NCI-H2081 (cell line): ENCODE measurements at regions not wholly inside any gene's neighbourhood (a gene's known extent, or its start where the extent isn't known, plus 50 kb on each side); places are given as distances from the start of the nearest gene placed in this dataset.
A peak's percentile ranks its signal among the peaks of the same experiment; 100 is the strongest.
"Not testable (repeated sequence)": the region's sequence is repeated elsewhere in the genome, so short reads cannot be mapped to it uniquely, and the experiment has no call there.

ENCODE experiments used
- DNase-seq, 2 experiments: peaks; one replicate each; lab custom pipeline; 2025; lab: John Stamatoyannopoulos, UW

GRCh38 chr5:83001796-83002381, 75.3 kb downstream of the TMEM167A start:
- DNase-seq = no peak

- DNase-seq = no peak
Observed at GRCh38 chr5:83000922-83001321, 76.3 kb downstream of the TMEM167A start.

DNA sequence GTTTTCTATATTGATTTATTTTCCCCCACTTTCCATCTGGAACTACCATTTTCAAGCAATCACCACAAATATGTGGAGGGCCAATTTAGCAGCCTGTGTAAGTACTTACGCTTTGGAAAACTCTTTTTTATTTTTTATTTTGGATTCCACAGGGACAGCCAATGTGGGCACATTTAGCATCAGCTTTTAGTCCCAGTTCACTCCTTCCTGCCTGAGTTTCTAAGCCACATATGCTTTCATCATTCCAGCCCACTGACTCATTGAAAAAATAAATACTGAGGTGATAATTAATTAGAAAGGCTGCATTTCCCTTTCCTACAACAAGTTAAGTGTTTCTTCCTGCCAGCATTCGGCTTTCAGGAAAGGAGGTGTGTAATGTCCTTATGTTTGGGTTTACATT, 76.8 kb downstream of the TMEM167A start:
- no peak for DNase-seq

DNA sequence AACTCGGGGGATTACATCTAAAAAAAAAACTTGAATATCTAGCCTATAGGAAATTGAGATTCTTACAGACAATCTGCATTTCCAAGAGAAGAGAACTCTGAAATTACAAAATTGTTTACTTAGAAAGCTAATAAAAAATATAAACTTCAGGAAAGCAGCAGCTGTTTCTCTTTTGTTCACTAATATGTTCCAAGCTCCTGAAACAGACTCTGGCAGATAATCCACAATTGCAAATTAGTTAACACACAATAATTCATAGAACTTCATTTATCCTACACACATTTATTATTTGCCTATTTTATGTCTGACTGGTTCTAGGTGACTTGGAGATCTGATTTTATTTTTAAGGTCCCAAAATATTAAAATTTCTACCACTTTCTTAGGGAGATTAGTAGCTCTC, 83.8 kb downstream of the TMEM167A start:
- no peak for DNase-seq

DNA sequence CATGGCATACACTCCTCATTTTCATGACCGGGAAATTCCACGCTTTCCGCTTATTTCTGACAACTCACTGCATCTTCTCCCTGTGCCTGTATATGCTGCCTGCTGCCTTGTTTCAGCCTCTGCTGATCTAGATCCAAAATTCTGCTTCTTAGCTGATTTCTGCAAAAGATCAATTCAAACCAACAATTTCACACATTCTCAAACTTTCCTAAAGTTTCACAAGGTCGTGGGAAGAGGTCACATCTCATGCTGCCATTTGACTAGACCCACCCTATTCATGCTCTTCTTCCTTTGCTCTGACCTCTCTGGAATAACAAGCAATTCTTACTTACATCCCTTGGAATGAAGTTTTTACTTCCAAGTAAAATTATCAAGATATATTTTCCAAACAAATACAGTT, 84.5 kb downstream of the TMEM167A start:
- DNase-seq = no peak

GRCh38 chr5:82991678-82992323, 85.4 kb downstream of the TMEM167A start:
- no peak for DNase-seq

DNA sequence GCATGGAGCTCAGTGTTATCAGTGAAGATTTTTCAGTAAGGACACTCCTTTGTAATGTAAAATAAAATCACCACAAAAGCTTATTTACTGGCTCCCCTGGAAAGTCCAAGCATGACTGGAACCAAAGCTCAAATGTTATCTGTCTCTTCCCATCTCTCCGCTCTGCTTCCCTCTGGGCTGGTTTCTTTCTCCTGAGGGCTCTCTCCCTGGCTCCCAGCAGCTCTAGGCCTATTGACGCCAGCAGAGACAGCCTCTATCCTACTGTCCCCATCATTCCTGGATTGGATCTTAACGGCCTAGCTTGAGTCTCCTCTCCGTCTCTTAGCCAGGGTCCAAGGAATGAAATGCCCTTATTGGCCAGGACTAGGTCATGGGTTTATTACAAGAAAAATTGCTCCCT, 86.1 kb downstream of the TMEM167A start:
- no peak for DNase-seq

DNA sequence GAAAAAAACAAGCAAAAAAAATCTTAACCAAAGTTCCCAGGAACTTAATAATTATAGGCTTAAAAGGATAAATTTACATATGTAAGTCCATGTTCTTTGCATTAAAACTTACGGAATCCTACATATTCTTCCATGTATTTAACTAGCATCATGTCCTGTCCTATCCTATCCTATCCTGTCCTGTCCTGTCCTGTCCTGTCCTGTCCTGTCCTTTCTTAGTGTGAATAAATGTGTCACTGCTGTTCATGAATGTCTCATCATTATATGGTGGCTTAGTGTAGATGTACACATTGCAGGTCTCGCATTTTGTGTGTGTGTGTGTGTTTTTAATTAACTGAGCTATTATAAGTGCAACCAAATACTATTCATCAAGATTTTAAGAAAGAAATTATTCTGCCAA, 90.0 kb downstream of the TMEM167A start:
- no peak for DNase-seq

DNA sequence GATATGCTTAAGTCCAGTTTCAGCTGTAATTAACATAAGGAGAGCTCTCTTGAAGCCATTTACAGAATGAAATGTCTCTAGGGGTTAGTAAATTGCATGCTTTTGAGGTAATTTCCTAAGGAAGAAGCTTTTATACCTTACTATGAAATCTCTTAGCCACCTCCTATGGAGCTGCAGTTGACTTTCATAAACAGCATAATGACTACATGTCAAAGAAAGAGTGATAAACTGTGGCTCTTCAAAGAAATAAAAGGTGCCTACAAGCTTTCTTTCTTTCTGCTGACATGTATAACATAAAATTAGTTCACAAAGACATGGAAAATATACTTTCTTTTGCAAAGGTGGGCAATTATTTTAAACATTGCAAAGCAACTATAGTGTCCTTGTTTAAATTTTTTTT, 90.8 kb downstream of the TMEM167A start:
- peak; percentile 41 to 76 for DNase-seq

DNA sequence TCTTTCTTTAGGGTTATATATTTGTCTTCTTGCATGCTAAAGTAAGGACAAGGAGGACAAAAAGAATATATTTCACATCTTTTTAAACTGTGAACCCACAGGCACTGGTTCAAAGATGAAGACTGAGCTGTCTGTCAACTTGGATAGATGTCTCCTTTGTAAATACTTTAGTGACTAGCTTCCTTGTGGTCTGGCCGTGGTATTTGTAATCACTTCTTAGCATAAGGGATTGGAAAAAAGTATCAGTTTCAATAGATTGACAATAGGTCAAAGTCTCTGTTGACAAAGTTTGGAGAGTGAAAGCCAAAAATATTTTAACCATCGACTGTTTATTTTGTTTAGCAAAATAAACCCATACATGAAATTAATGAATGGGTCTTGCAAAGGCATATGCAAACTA, 91.4 kb downstream of the TMEM167A start:
- DNase-seq = no peak

GRCh38 chr5:82984786-82985735, 92.1 kb downstream of the TMEM167A start:
- DNase-seq = no peak

GRCh38 chr5:82982846-82983245, 94.3 kb downstream of the TMEM167A start:
- DNase-seq = no peak

DNA sequence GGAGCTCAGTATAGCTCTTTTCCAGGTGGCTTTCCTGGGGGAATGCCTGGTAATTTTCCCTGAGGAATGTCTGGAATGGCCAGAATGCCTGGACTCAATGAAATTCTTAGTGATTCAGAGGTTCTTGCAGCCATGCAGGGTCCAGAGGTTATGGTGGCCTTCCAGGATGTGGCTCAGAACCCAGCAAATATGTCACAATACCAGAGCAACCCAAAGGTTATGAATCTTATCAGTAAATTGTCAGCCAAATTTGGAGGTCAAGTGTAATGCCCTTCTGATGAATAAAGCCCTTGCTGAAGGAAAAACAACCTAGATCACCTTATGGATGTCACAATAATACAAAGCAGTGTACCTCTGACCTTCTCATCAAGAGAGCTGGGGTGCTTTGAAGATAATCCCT, 100.3 kb downstream of the TMEM167A start:
- not testable (repeated sequence) for DNase-seq

DNA sequence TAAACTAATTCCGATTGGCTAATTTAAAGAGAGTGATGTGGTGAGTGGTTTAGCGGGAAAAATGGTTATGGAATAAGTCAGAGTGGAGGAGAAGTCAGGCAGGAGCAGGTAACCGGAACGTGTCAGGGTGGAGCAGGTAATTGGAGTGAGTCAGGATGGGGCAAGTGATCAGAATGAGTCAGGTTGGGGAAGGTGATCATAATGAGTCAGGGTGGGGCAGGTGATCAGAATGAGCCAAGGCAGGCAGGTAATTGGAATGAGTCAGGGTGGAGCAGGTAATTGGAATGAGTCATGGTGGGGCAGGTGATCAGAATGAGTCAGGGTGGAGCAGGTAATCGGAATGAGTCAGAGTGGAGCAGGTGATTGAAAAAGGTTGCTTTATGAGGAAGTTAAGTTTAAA, 101.4 kb downstream of the TMEM167A start:
- DNase-seq = no peak

GRCh38 chr5:82975396-82975795, 101.8 kb downstream of the TMEM167A start:
- DNase-seq = no peak

DNA sequence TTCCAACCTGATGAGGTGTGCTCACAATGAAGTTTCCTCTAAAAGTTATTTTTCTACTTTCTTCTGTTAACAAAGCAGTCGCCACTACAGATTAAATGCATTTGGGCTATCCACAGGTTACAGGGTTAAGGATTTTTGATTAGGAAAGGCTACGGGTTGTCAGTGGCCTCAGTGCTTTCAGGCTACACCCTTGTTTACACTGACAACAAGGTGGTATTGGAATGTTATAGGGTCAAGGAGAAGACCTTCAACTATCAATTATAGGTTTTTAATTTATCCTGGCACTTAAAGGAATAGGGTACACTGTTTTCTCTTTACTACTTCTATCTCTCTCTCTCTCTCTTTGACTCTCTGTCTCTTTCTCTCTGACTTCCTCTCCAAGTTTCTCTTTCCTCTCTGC, 102.8 kb downstream of the TMEM167A start:
- not testable (repeated sequence) for DNase-seq

- no peak for DNase-seq
Observed at GRCh38 chr5:82971901-82972300, 105.3 kb downstream of the TMEM167A start.

- DNase-seq = not testable (repeated sequence)
Observed at GRCh38 chr5:82971034-82971806, 106.0 kb downstream of the TMEM167A start.

DNA sequence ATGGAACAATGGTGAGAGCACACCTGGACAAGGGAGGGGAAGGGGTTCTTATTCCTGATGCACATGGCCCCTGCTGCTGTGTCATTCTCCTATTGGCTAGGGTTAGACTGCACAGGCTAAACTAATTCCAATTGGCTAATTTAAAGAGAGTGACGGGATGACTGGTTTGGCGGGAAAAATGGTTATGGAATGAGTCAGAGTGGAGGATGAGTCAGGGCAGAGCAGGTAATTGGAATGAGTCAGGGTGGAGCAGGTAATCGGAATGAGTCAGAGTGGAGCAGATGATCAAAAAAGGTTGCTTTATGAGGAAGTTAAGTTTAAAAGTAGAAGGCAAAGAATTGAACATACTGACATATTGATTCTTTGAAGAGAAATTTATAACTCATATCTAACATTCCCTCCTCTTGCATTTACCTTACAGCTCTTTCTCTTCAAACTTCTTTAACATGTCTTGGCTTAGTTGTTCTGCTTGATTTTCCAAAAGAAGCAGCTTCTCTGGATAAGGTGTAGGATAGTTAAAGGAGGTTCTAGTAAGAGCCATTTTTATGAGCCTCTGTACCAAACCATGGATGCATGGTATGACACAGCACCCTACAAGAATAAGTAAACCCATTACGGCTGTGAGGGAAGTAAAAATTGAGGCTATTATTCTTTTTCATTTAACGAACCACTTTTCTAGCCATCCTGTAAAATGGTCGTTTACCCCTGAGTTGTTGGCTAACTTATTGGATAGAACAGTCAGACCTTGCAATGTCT, 107.8 kb downstream of the TMEM167A start:
- DNase-seq = not testable (repeated sequence)

DNA sequence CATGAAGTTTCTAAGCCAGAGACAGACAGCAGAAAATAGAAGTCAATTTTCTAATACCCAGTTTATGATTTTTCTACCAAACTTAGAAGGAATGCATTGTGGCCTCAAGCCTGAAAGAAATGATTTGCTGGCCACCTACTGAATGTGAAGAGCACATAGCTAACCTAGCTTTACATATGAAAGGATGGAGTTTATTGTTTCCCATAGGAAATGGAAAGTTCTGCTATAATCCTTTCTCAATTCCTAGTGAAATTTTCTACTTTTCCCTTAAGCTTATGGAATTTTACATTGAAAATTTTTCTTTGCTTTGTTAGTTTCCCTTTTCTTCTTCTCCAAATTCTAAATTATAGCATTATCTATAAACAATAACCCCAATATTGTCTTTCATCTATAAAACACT, 110.1 kb downstream of the TMEM167A start:
- DNase-seq = no peak

DNA sequence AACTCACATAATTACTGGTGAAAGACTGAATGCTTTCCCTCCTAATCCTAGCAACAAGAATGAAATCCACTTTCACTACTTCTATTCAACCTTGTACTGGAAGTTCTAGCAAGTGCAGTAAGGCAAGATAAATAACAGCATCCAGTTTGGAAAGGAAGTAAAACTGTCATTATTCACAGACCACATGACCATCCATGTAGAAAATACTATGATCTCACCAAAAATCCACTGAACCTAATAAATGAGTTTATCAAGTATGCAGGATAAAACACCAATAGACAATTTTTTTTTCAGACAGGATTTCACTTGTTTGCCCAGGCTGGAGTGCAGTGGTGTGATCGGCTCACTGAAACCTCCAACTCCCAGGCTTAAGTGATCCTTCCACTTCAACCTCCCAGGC, 117.7 kb downstream of the TMEM167A start:
- no peak for DNase-seq
